ENCODE measurements at regions not wholly inside any gene's neighbourhood (a gene's known extent, or its start where the extent isn't known, plus 50 kb on each side); places are given as distances from the start of the nearest gene placed in this dataset.

- no peaks in the 10 kb centered on the region for H3F3A ChIP-seq (replicated peaks; ENCODE audit: insufficient read depth)
- H3K27ac ChIP-seq (ENCODE audit: low read depth in 2 of 2, low read length in 1 of 2) = no peak overlapping the region
- H3K9me3 ChIP-seq = no peaks in the 10 kb centered on the region
- H3K4me1 ChIP-seq (ENCODE audit: control insufficient read depth in 1 of 2, insufficient read depth in 2 of 2, low read depth in 1 of 2, low read length in 1 of 2) = no peaks in the 10 kb centered on the region
- no peaks in the 10 kb centered on the region for H4K20me1 ChIP-seq (ENCODE audit: insufficient read depth)
- no peaks in the 10 kb centered on the region for H3K36me3 ChIP-seq (replicated peaks in 1 of 2; ENCODE audit: control insufficient read depth in 1 of 2, insufficient read depth in 2 of 2, low read length in 1 of 2)
- ChIA-PET POLR2A (no interaction called here), CTCF (no interaction called here)
- no peaks in the 10 kb centered on the region; the same call in 1 of the 2 replicates for H3K9me2 ChIP-seq
- H2AFZ ChIP-seq (ENCODE audit: low read depth) = no peak overlapping the region; the same call in 1 of the 2 replicates
- no peaks in the 10 kb centered on the region for H3K27me3 ChIP-seq (ENCODE audit: insufficient read depth)
- 13% methylated on average over 4 of the region's 4 CpGs for WGBS (ENCODE audit: low lambda C conversion rate)
- TF ChIP-seq POLR2AphosphoS5 (IDR thresholded peaks at IDR 0.05; ENCODE audit: low read depth, low read length) (no peak), GATA2 (CRISPR knock-in tag; IDR thresholded peaks at IDR 0.05) (no peak), GABPA (IDR thresholded peaks at IDR 0.05; ENCODE audit: low read depth) (no peak), SMC3 (IDR thresholded peaks at IDR 0.05; ENCODE audit: low read depth, low read length) (no peak), IRF3 (IDR thresholded peaks at IDR 0.05; ENCODE audit: low read depth, low read length) (no peak), ZBTB33 (IDR thresholded peaks at IDR 0.05; ENCODE audit: borderline replicate concordance, low read depth) (no peak), EZH2phosphoT487 (IDR thresholded peaks at IDR 0.05; ENCODE audit: borderline replicate concordance, low read depth) (no peak), RFX5 (IDR thresholded peaks at IDR 0.05; ENCODE audit: low read length) (no peak), TEAD4 (IDR thresholded peaks at IDR 0.05; ENCODE audit: borderline replicate concordance, insufficient read depth) (no peak), TAF1 (IDR thresholded peaks at IDR 0.05; ENCODE audit: borderline replicate concordance, low read depth, low read length) (no peak)
- TF ChIP-seq, protein P1, sequence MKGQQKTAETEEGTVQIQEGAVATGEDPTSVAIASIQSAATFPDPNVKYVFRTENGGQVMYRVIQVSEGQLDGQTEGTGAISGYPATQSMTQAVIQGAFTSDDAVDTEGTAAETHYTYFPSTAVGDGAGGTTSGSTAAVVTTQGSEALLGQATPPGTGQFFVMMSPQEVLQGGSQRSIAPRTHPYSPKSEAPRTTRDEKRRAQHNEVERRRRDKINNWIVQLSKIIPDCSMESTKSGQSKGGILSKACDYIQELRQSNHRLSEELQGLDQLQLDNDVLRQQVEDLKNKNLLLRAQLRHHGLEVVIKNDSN (IDR thresholded peaks at IDR 0.05; ENCODE audit: borderline replicate concordance, low read depth) = no peak
- DNase-seq = no peak
- no peak overlapping the region for H3K9ac ChIP-seq
- no peak overlapping the region for H3K4me3 ChIP-seq (ENCODE audit: low read depth in 2 of 2, low read length in 1 of 2)
- H3K79me2 ChIP-seq (ENCODE audit: insufficient read depth) = no peaks in the 10 kb centered on the region
- no peak overlapping the region for H3K4me2 ChIP-seq
Observed at GRCh38 chr2:194486326-194486725, 1170.7 kb upstream of the SLC39A10 start.

GRCh38 chr2:194483041-194483440, 1174.0 kb upstream of the SLC39A10 start:
- Histone ChIP-seq H3K9me3 (no peaks in the 10 kb centered on the region), H3K9ac (no peak overlapping the region), H2AFZ (ENCODE audit: low read depth) (no peak overlapping the region), H3K27ac (ENCODE audit: low read depth in 2 of 2, low read length in 1 of 2) (no peak overlapping the region), H4K20me1 (ENCODE audit: insufficient read depth) (no peaks in the 10 kb centered on the region), H3K9me2 (no peaks in the 10 kb centered on the region; the same call in 1 of the 2 replicates), H3F3A (replicated peaks; ENCODE audit: insufficient read depth) (no peaks in the 10 kb centered on the region), H3K36me3 (replicated peaks in 1 of 2; ENCODE audit: control insufficient read depth in 1 of 2, insufficient read depth in 2 of 2, low read length in 1 of 2) (no peaks in the 10 kb centered on the region), H3K4me3 (ENCODE audit: low read depth in 2 of 2, low read length in 1 of 2) (no peak overlapping the region), H3K4me1 (ENCODE audit: control insufficient read depth in 1 of 2, insufficient read depth in 2 of 2, low read depth in 1 of 2, low read length in 1 of 2) (no peaks in the 10 kb centered on the region), H3K4me2 (no peak overlapping the region), H3K27me3 (ENCODE audit: insufficient read depth) (no peaks in the 10 kb centered on the region), H3K79me2 (ENCODE audit: insufficient read depth) (no peaks in the 10 kb centered on the region)
- WGBS (ENCODE audit: low lambda C conversion rate) = 0% methylated on average over 1 of the region's 1 CpG
- ChIA-PET POLR2A (no interaction called here), CTCF (no interaction called here)
- no peak for DNase-seq
- TF ChIP-seq YY1 (IDR thresholded peaks at IDR 0.05; ENCODE audit: low read depth) = no peak
- TF ChIP-seq FOSL2 (IDR thresholded peaks at IDR 0.05; ENCODE audit: borderline replicate concordance, low read depth) = no peak
- TF ChIP-seq TCF12 (IDR thresholded peaks at IDR 0.05) = no peak
- TF ChIP-seq SMC3 (IDR thresholded peaks at IDR 0.05; ENCODE audit: low read depth, low read length) = no peak
- no peak for TF ChIP-seq RCOR1 (IDR thresholded peaks at IDR 0.05; ENCODE audit: low read length)
- no peak for TF ChIP-seq TAF1 (IDR thresholded peaks at IDR 0.05; ENCODE audit: borderline replicate concordance, low read depth, low read length)
- TF ChIP-seq, protein P1 (IDR thresholded peaks at IDR 0.05; ENCODE audit: borderline replicate concordance, low read depth) = no peak
- no peak for TF ChIP-seq RFX5 (IDR thresholded peaks at IDR 0.05; ENCODE audit: low read length)
- TF ChIP-seq RAD21 (IDR thresholded peaks at IDR 0.05; ENCODE audit: low read length) = no peak
- no peak for TF ChIP-seq PBX3 (IDR thresholded peaks at IDR 0.05)
- TF ChIP-seq FOXJ3 (CRISPR knock-in tag; IDR thresholded peaks at IDR 0.05) = no peak
- TF ChIP-seq RXRA (IDR thresholded peaks at IDR 0.05; ENCODE audit: borderline replicate concordance, low read depth) = no peak
- no peak for TF ChIP-seq MEF2A (IDR thresholded peaks at IDR 0.05; ENCODE audit: borderline replicate concordance, low read depth)
- TF ChIP-seq EP300 (IDR thresholded peaks at IDR 0.05; ENCODE audit: borderline replicate concordance in 1 of 2, low read depth in 1 of 2, low read length in 1 of 2) = no peak
- no peak for TF ChIP-seq NRF1 (IDR thresholded peaks at IDR 0.05; ENCODE audit: low read depth, low read length)
- no peak for TF ChIP-seq MAX (IDR thresholded peaks at IDR 0.05; ENCODE audit: low read depth)
- no peak for TF ChIP-seq NFIC (IDR thresholded peaks at IDR 0.05; ENCODE audit: borderline replicate concordance)
